Peyer's patch (tissue), 4 donors: ENCODE measurements at regions not wholly inside any gene's neighbourhood (a gene's known extent, or its start where the extent isn't known, plus 50 kb on each side); places are given as distances from the start of the nearest gene placed in this dataset.

Source experiments
- DNase-seq, 3 donors: peaks; one replicate each; pipeline ENCODE4 v3.0.0-alpha.2; 2017 to 2019
- H3K27ac ChIP-seq, 4 donors: fragments of 200-600 bp; sonication (generic); one replicate each; pipeline ENCODE4 v1.5.1; 2016 to 2019
- H3K27me3 ChIP-seq, 2 donors: fragments of 200-600 bp; sonication (generic); one replicate each; pipeline ENCODE4 v1.5.1; 2019
- H3K36me3 ChIP-seq, 3 donors: fragments of 200-600 bp; sonication (generic); one replicate each; pipeline ENCODE4 v1.5.1; 2016 to 2019
- H3K4me1 ChIP-seq, 4 donors: fragments of 200-600 bp; sonication (generic); one replicate each; pipeline ENCODE4 v1.5.1; 2016 to 2019
- H3K4me3 ChIP-seq, 4 donors: fragments of 200-600 bp; sonication (generic); 1 replicate in 3 of 4; 2 replicates in 1 of 4; pipeline ENCODE4 v1.5.1; 2016 to 2019; ENCODE audit warnings: mild to moderate bottlenecking in 1 of 4
- H3K9me3 ChIP-seq, 4 donors: fragments of 200-600 bp; sonication (generic); one replicate each; pipeline ENCODE4 v1.5.1; 2016 to 2019; ENCODE audit warnings: mild to moderate bottlenecking in 1 of 4
- CTCF ChIP-seq, 6 experiments: fragments of 450-650 bp in 4 of 6; fragments of 200-600 bp in 2 of 6; sonication (generic) in 1 of 6; IDR thresholded peaks; one replicate each; pipeline ENCODE4 v1.5.1; 2017 to 2019; ENCODE audit warnings: antibody characterized with exemption in 6 of 6, mild to moderate bottlenecking in 3 of 6, moderate library complexity in 1 of 6
- POLR2A ChIP-seq, 2 donors: fragments of 450-650 bp; IDR thresholded peaks; one replicate each; pipeline ENCODE4 v1.5.1; 2017; ENCODE audit warnings: antibody characterized with exemption in 2 of 2, mild to moderate bottlenecking in 2 of 2, moderate library complexity in 2 of 2

- DNase-seq = peak in 2 of 3 donors; percentile 17 to 66
- Histone ChIP-seq H3K27ac (peak overlapping the region in 1 of 4 donors; percentile 7), H3K27me3 (no peaks in the 10 kb centered on the region), H3K4me3 (no peak overlapping the region), H3K36me3 (no peaks in the 10 kb centered on the region), H3K4me1 (no peaks in the 10 kb centered on the region), H3K9me3 (no peaks in the 10 kb centered on the region)
- no peak for TF ChIP-seq POLR2A (IDR thresholded peaks at IDR 0.05)
- no peak for TF ChIP-seq CTCF (IDR thresholded peaks at IDR 0.05)
Observed at GRCh38 chr13:79749984-79750551, 269.1 kb downstream of the NDFIP2 start.

GRCh38 chr13:79749566-79749965, 268.6 kb downstream of the NDFIP2 start:
- TF ChIP-seq CTCF (IDR thresholded peaks at IDR 0.05) (no peak), POLR2A (IDR thresholded peaks at IDR 0.05) (no peak)
- H3K27me3 ChIP-seq = no peaks in the 10 kb centered on the region

GRCh38 chr13:79745081-79745480, 264.1 kb downstream of the NDFIP2 start:
- TF ChIP-seq POLR2A (IDR thresholded peaks at IDR 0.05) (no peak), CTCF (IDR thresholded peaks at IDR 0.05) (no peak)
- H3K27me3 ChIP-seq = no peaks in the 10 kb centered on the region
- H3K4me3 ChIP-seq = no peak overlapping the region
- H3K36me3 ChIP-seq = no peaks in the 10 kb centered on the region
- no peaks in the 10 kb centered on the region for H3K4me1 ChIP-seq
- no peak for DNase-seq
- H3K9me3 ChIP-seq = no peaks in the 10 kb centered on the region
- H3K27ac ChIP-seq = no peak overlapping the region

More at GRCh38 chr13:79749566-79749965, 268.6 kb downstream of the NDFIP2 start:
- Histone ChIP-seq H3K9me3 (no peaks in the 10 kb centered on the region), H3K4me1 (no peaks in the 10 kb centered on the region), H3K4me3 (no peak overlapping the region), H3K27ac (no peak overlapping the region), H3K36me3 (no peaks in the 10 kb centered on the region)
- DNase-seq = no peak

- no peaks in the 10 kb centered on the region for H3K4me1 ChIP-seq
- no peak overlapping the region for H3K27ac ChIP-seq
- H3K27me3 ChIP-seq = no peaks in the 10 kb centered on the region
- H3K36me3 ChIP-seq = no peaks in the 10 kb centered on the region
- no peaks in the 10 kb centered on the region for H3K9me3 ChIP-seq
- no peak overlapping the region for H3K4me3 ChIP-seq
- TF ChIP-seq CTCF (IDR thresholded peaks at IDR 0.05) = no peak
- no peak for TF ChIP-seq POLR2A (IDR thresholded peaks at IDR 0.05)
- DNase-seq = no peak
Observed at GRCh38 chr13:79742923-79743322, 262.0 kb downstream of the NDFIP2 start.

- Histone ChIP-seq H3K36me3 (no peaks in the 10 kb centered on the region), H3K4me3 (no peak overlapping the region), H3K27ac (no peak overlapping the region), H3K9me3 (no peaks in the 10 kb centered on the region), H3K4me1 (no peaks in the 10 kb centered on the region), H3K27me3 (no peaks in the 10 kb centered on the region)
- DNase-seq = no peak
- no peak for TF ChIP-seq POLR2A (IDR thresholded peaks at IDR 0.05)
- TF ChIP-seq CTCF (IDR thresholded peaks at IDR 0.05) = no peak
Observed at GRCh38 chr13:79740991-79741390, 260.0 kb downstream of the NDFIP2 start.

- no peak for TF ChIP-seq CTCF (IDR thresholded peaks at IDR 0.05)
- TF ChIP-seq POLR2A (IDR thresholded peaks at IDR 0.05) = no peak
- no peaks in the 10 kb centered on the region for H3K36me3 ChIP-seq
- no peak for DNase-seq
- no peaks in the 10 kb centered on the region for H3K9me3 ChIP-seq
- H3K27me3 ChIP-seq = no peaks in the 10 kb centered on the region
- H3K4me3 ChIP-seq = no peak overlapping the region
- H3K27ac ChIP-seq = no peak overlapping the region
- no peaks in the 10 kb centered on the region for H3K4me1 ChIP-seq
Observed at GRCh38 chr13:79736356-79736755, 255.4 kb downstream of the NDFIP2 start.
